MM.1S (cell line): ENCODE measurements at regions not wholly inside any gene's neighbourhood (a gene's known extent, or its start where the extent isn't known, plus 50 kb on each side); places are given as distances from the start of the nearest gene placed in this dataset.

Source experiments
- CTCF ChIP-seq: fragments of 300-600 bp; sonication (generic); IDR thresholded peaks from 2 replicates; pipeline ENCODE4 v1.5.1; 2016; ENCODE audit warnings: antibody characterized with exemption, low read length, mixed read lengths
- EZH2 ChIP-seq: fragments of 300-600 bp; sonication (generic); optimal IDR thresholded peaks from 2 replicates; pipeline ENCODE3; 2017; ENCODE audit warnings: low read depth, mild to moderate bottlenecking, antibody characterized with exemption, low read length, mixed read lengths
- EZH2phosphoT487 ChIP-seq: fragments of 300-600 bp; sonication (generic); IDR thresholded peaks from 2 replicates; pipeline ENCODE4 v1.6.1; 2018; ENCODE audit warnings: antibody characterized with exemption, low read length

GRCh38 chr4:29085748-29086147, 1634.4 kb upstream of the PCDH7 start:
- TF ChIP-seq CTCF (no peak), EZH2 (no peak), EZH2phosphoT487 (no peak)
